GM21447 (cell line): ENCODE measurements at regions not wholly inside any gene's neighbourhood (a gene's known extent, or its start where the extent isn't known, plus 50 kb on each side); places are given as distances from the start of the nearest gene placed in this dataset.
"Not testable (repeated sequence)": the region's sequence is repeated elsewhere in the genome, so short reads cannot be mapped to it uniquely, and the experiment has no call there.

Experiments
- ATAC-seq: cut with Tn5 transposase; IDR thresholded peaks from one replicate; pipeline ENCODE4 v1.9.1; 2021; ENCODE audit not compliant: unreplicated experiment

- ATAC-seq: no peak
Measured at GRCh38 chr12:107826276-107826675, 51.8 kb downstream of the ASCL4 start.

GRCh38 chr12:107829271-107829670, 54.8 kb downstream of the ASCL4 start:
- no peak for ATAC-seq

- ATAC-seq: no peak
Measured at GRCh38 chr12:107832441-107832840, 57.9 kb downstream of the ASCL4 start.

- no peak for ATAC-seq
Measured at GRCh38 chr12:107840186-107840585, 65.7 kb downstream of the ASCL4 start.

- ATAC-seq: no peak
Measured at GRCh38 chr12:107843351-107844311, 69.1 kb downstream of the ASCL4 start.

GRCh38 chr12:107844312-107844921, 69.9 kb downstream of the ASCL4 start:
- no peak for ATAC-seq

- no peak for ATAC-seq
Measured at GRCh38 chr12:107845226-107845979, 70.9 kb downstream of the ASCL4 start.

GRCh38 chr12:107845980-107846659, 71.6 kb downstream of the ASCL4 start:
- no peak for ATAC-seq

GRCh38 chr12:107847430-107847829, 72.9 kb downstream of the ASCL4 start:
- ATAC-seq: no peak

- no peak for ATAC-seq
Measured at GRCh38 chr12:107847830-107848229, 73.3 kb downstream of the ASCL4 start.

- ATAC-seq: no peak
Measured at GRCh38 chr12:107853479-107853878, 79.0 kb downstream of the ASCL4 start.

GRCh38 chr12:107855471-107855870, 81.0 kb downstream of the ASCL4 start:
- ATAC-seq: no peak

GRCh38 chr12:107856096-107856495, 81.6 kb downstream of the ASCL4 start:
- no peak for ATAC-seq

GRCh38 chr12:107857191-107857590, 82.7 kb downstream of the ASCL4 start:
- ATAC-seq: no peak

GRCh38 chr12:107859367-107859766, 84.9 kb downstream of the ASCL4 start:
- no peak for ATAC-seq

GRCh38 chr12:107864235-107864634, 89.7 kb downstream of the ASCL4 start:
- ATAC-seq: no peak

- not testable (repeated sequence) for ATAC-seq
Measured at GRCh38 chr12:107864727-107865126, 90.2 kb downstream of the ASCL4 start.

- ATAC-seq: no peak
Measured at GRCh38 chr12:107873223-107873622, 98.7 kb downstream of the ASCL4 start.

GRCh38 chr12:107875786-107876185, 101.3 kb downstream of the ASCL4 start:
- no peak for ATAC-seq

GRCh38 chr12:107884769-107885694, 110.5 kb downstream of the ASCL4 start:
- no peak for ATAC-seq
